Ascending aorta (tissue), 2 donors: ENCODE measurements at regions not wholly inside any gene's neighbourhood (a gene's known extent, or its start where the extent isn't known, plus 50 kb on each side); places are given as distances from the start of the nearest gene placed in this dataset.

ENCODE experiments used
- DNase-seq, 2 donors: peaks; one replicate each; pipeline ENCODE4 v3.0.0-alpha.2; 2019; ENCODE audit warnings: low spot score in 2 of 2
- H3K27ac ChIP-seq, 2 donors: fragments of 200-600 bp; sonication (generic); one replicate each; pipeline ENCODE4 v1.5.1; 2016 to 2017; ENCODE audit warnings: mild to moderate bottlenecking in 1 of 2
- H3K27me3 ChIP-seq: fragments of 200-600 bp; sonication (generic); one replicate; pipeline ENCODE4 v1.5.1; 2017
- H3K36me3 ChIP-seq, 2 donors: fragments of 200-600 bp; sonication (generic); one replicate each; pipeline ENCODE4 v1.5.1; 2016
- H3K4me1 ChIP-seq, 2 donors: fragments of 200-600 bp; sonication (generic); one replicate each; pipeline ENCODE4 v1.5.1; 2016 to 2017; ENCODE audit warnings: mild to moderate bottlenecking in 1 of 2
- H3K4me3 ChIP-seq, 2 donors: fragments of 200-600 bp; sonication (generic); one replicate each; pipeline ENCODE4 v1.5.1; 2016 to 2017; ENCODE audit warnings: mild to moderate bottlenecking in 1 of 2
- H3K9me3 ChIP-seq, 2 donors: fragments of 200-600 bp; sonication (generic); one replicate each; pipeline ENCODE4 v1.5.1; 2016
- intact Hi-C: fragments of 100-400 bp; cut with DNase I; formaldehyde crosslinking; loops from one replicate; pipeline ENCODE4 v1.15.1; 2023
- TF ChIP-seq, protein P1 (sequence below), 3 experiments: fragments of 200-600 bp in 2 of 3; fragments of 450-650 bp in 1 of 3; sonication (generic) in 2 of 3; IDR thresholded peaks; one replicate each; pipeline ENCODE4 v1.5.1; 2016 to 2019; ENCODE audit warnings: antibody characterized with exemption in 3 of 3, mild to moderate bottlenecking in 1 of 3, moderate library complexity in 1 of 3

DNA sequence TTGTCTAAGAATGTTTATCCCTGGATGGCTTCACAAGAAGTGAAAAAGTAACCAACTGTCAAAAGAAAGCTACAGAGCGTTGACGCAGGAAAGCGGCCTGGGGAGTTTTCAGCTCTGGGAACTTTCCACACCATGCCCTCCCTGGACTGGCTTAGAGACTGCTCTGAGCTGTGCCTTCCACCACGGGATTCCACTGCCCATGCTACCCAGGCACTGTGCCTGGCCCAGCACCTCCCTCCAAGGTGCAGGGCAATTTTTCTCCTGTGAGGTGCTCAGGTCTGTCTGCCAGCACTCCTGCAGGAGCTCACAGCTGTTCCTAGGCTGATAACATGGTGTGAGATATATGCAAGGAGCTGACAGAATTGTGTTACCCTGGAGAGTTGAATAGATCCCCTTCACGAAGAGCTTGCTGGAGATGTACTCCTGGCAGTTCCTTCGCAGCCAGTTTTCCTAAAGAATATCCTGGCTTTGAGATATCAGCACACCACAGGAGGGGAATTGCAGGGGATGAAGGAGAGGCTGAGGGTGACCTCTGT is 258.3 kb upstream of the B3GAT1 start:
- no peak for DNase-seq
- no peak overlapping the region for H3K4me3 ChIP-seq
- no peaks in the 10 kb centered on the region for H3K4me1 ChIP-seq
- TF ChIP-seq, protein P1, sequence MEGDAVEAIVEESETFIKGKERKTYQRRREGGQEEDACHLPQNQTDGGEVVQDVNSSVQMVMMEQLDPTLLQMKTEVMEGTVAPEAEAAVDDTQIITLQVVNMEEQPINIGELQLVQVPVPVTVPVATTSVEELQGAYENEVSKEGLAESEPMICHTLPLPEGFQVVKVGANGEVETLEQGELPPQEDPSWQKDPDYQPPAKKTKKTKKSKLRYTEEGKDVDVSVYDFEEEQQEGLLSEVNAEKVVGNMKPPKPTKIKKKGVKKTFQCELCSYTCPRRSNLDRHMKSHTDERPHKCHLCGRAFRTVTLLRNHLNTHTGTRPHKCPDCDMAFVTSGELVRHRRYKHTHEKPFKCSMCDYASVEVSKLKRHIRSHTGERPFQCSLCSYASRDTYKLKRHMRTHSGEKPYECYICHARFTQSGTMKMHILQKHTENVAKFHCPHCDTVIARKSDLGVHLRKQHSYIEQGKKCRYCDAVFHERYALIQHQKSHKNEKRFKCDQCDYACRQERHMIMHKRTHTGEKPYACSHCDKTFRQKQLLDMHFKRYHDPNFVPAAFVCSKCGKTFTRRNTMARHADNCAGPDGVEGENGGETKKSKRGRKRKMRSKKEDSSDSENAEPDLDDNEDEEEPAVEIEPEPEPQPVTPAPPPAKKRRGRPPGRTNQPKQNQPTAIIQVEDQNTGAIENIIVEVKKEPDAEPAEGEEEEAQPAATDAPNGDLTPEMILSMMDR (IDR thresholded peaks at IDR 0.05): no peak
- H3K36me3 ChIP-seq: no peaks in the 10 kb centered on the region
- H3K27me3 ChIP-seq: no peaks in the 10 kb centered on the region
- no peaks in the 10 kb centered on the region for H3K9me3 ChIP-seq
- intact Hi-C loops: no loop called here
- H3K27ac ChIP-seq: no peak overlapping the region

DNA sequence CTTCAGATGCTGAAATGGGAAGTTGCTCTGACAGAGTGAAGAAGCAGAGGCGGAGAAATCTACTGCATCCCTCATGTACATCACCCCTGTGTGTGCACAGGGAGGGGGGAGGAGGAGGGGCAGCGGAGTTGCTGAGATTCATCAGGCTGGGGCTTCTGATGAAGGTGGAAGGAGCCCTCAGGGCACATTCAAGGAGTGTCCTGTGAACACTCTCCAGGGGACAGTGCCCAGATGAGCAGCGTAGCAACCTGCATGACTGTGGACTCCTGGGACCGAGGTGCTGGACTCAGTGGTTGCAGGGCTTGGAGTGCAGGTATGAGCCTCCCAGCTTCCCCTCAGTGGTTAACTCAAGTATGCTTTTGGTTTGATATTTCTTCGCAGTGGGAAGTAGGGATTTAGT is 257.8 kb upstream of the B3GAT1 start:
- TF ChIP-seq, protein P1 (IDR thresholded peaks at IDR 0.05): no peak
- intact Hi-C loops: no loop called here
- no peaks in the 10 kb centered on the region for H3K27me3 ChIP-seq

DNA sequence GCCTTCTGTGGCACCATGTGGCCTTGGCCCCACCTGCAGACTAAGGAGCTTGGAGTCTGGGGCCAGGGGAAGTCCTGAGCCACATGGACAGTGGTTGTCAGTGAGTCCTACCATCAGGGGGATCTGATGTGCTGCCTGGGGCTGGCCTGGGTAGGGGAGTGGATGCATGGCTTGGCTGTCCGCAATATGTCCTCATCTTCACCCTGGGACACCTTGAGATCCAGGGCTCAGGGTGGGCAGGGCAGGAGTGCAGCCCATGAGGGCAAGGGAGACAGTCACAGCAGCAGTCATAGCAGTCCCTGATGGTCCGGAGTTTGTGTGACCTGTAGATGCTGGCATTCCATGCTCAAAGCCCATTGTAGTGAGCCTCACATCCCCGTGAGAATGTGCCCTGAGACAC is 256.8 kb upstream of the B3GAT1 start:
- Histone ChIP-seq H3K4me1 (no peaks in the 10 kb centered on the region), H3K36me3 (no peaks in the 10 kb centered on the region), H3K9me3 (no peaks in the 10 kb centered on the region), H3K27ac (no peak overlapping the region), H3K27me3 (no peaks in the 10 kb centered on the region), H3K4me3 (no peak overlapping the region)
- intact Hi-C loops: no loop called here
- TF ChIP-seq, protein P1 (IDR thresholded peaks at IDR 0.05): no peak
- no peak for DNase-seq

More for the DNA sequence above, 257.8 kb upstream of the B3GAT1 start:
- Histone ChIP-seq H3K36me3 (no peaks in the 10 kb centered on the region), H3K27ac (no peak overlapping the region), H3K9me3 (no peaks in the 10 kb centered on the region), H3K4me1 (no peaks in the 10 kb centered on the region), H3K4me3 (no peak overlapping the region)
- DNase-seq: no peak

DNA sequence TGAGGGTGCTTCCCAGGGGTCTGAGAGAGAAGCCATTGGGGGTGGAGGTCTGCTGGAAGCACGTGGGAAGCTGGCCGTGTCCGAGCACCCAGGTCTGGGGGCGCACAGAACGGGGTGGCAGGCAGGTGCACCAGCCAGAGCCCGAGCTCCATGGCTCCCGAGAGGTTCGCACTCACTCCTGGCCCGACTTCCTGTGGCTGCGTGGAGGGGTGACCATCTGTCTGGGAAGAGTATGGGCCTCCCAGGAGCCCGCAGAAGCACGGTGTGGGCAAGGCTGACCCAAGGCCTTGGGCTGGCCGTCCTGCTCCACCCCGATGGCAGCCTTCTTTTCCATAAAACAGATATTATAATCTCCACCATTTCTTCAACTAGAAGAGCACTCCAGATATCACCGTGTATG is 256.0 kb upstream of the B3GAT1 start:
- Histone ChIP-seq H3K9me3 (no peaks in the 10 kb centered on the region), H3K4me1 (no peaks in the 10 kb centered on the region), H3K27ac (no peak overlapping the region), H3K27me3 (no peaks in the 10 kb centered on the region), H3K36me3 (no peaks in the 10 kb centered on the region), H3K4me3 (no peak overlapping the region)
- TF ChIP-seq, protein P1 (IDR thresholded peaks at IDR 0.05): no peak
- intact Hi-C loops: no loop called here
- no peak for DNase-seq

DNA sequence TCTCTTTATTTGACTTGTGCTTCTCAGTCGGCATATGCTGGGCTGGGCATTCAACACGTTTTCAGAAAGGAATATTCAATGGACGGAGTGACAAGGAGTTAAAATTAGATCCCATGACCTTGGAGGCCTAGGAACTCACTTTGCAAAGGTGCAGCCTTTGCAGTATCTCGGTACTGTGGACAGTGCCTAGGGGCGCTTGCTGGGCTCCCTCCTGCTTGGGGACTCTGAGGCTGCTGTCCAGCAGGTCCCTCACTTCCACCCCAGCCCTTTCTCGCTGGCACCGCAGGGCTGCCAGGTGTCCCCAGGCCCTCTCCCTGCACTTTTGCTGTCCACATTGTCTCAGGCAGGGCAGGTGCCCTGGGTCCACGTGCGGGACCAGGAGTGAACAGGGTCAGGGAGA is 255.5 kb upstream of the B3GAT1 start:
- Histone ChIP-seq H3K4me1 (no peaks in the 10 kb centered on the region), H3K4me3 (no peak overlapping the region), H3K27me3 (no peaks in the 10 kb centered on the region), H3K27ac (no peak overlapping the region), H3K9me3 (no peaks in the 10 kb centered on the region), H3K36me3 (no peaks in the 10 kb centered on the region)
- TF ChIP-seq, protein P1 (IDR thresholded peaks at IDR 0.05): no peak
- DNase-seq: no peak
- intact Hi-C loops: no loop called here

DNA sequence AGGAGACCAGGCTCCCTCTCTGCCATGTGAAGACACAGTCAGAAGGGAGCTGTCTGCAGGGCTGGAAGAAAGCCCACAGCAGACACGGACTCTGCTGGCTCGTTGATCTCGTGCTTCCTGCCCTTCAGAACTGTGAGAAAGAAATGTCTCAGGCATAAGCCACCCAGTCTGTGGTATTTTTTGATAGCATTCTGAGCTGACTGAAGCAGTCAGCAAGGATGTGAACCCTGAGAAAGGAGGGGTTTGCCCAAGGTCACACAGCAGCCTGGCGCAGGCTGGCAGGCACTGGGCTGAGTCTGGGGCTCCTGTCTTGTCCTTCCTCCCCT is 255.1 kb upstream of the B3GAT1 start:
- H3K4me1 ChIP-seq: no peaks in the 10 kb centered on the region
- no peak for DNase-seq
- H3K4me3 ChIP-seq: no peak overlapping the region
- H3K9me3 ChIP-seq: no peaks in the 10 kb centered on the region
- TF ChIP-seq, protein P1 (IDR thresholded peaks at IDR 0.05): no peak
- H3K27ac ChIP-seq: no peak overlapping the region
- intact Hi-C loops: no loop called here
- no peaks in the 10 kb centered on the region for H3K36me3 ChIP-seq
- no peaks in the 10 kb centered on the region for H3K27me3 ChIP-seq
